Progenitor cell of endocrine pancreas (in vitro differentiated cells): ENCODE measurements at regions not wholly inside any gene's neighbourhood (a gene's known extent, or its start where the extent isn't known, plus 50 kb on each side); places are given as distances from the start of the nearest gene placed in this dataset.

Experiments used
- DNase-seq: peaks from one replicate; pipeline ENCODE4 v3.0.0; 2021; ENCODE audit warnings: low spot score; ENCODE audit not compliant: unreplicated experiment
- H3K27ac Mint-ChIP-seq: 2 replicates; pipeline ENCODE4 v1.8.0; 2021; ENCODE audit warnings: mild to moderate bottlenecking, moderate library complexity, mixed read lengths
- H3K27me3 Mint-ChIP-seq: 2 replicates; pipeline ENCODE4 v1.8.0; 2021; ENCODE audit warnings: mixed read lengths
- H3K36me3 Mint-ChIP-seq: 2 replicates; pipeline ENCODE4 v1.8.0; 2022; ENCODE audit warnings: mixed read lengths; ENCODE audit not compliant: insufficient read depth
- H3K4me1 Mint-ChIP-seq: 2 replicates; pipeline ENCODE4 v1.8.0; 2021; ENCODE audit warnings: low read depth, mixed read lengths
- H3K4me3 Mint-ChIP-seq: 2 replicates; pipeline ENCODE4 v1.8.0; 2021; ENCODE audit warnings: low read depth, mild to moderate bottlenecking, moderate library complexity, mixed read lengths
- H3K9me3 Mint-ChIP-seq: 2 replicates; pipeline ENCODE4 v1.8.0; 2021; ENCODE audit warnings: low read depth, mixed read lengths
- CTCF ChIP-seq: fragments of 200-600 bp; sonication (generic); IDR thresholded peaks from one replicate; pipeline ENCODE4 v1.5.0; 2021; ENCODE audit warnings: antibody characterized with exemption, mild to moderate bottlenecking; ENCODE audit not compliant: unreplicated experiment

GRCh38 chr3:31456373-31456772 lies 76.4 kb upstream of the STT3B start:
- no peaks in the 10 kb centered on the region for H3K4me1 Mint-ChIP-seq

DNA sequence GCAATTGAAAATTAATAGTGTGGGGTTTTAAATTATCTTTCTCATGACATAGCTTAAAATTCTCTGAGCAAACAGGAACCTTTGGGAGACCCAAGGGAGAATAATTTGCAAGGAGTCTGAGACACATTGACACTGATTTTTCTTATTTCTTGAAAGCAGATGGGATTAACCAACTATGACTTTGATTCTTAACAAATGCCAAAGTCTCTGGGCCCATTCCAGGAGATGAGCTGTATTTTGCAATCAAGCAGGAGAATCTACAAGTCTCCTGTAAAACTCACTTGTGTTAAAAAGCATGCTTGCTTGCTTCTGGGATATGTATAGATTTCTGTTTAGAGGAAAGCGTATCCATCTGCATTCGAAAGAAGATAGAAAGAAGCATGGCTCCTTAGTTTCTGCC lies 71.3 kb upstream of the STT3B start:
- H3K9me3 Mint-ChIP-seq, result no peaks in the 10 kb centered on the region
- no peak for DNase-seq
- no peak overlapping the region for H3K4me3 Mint-ChIP-seq
- H3K27me3 Mint-ChIP-seq, result peaks cover 9% of the 10 kb centered on the region
- H3K27ac Mint-ChIP-seq, result no peak overlapping the region
- no peaks in the 10 kb centered on the region for H3K4me1 Mint-ChIP-seq
- TF ChIP-seq CTCF, result no peak
- H3K36me3 Mint-ChIP-seq, result no peaks in the 10 kb centered on the region

More at GRCh38 chr3:31456373-31456772, 76.4 kb upstream of the STT3B start:
- Mint-ChIP-seq H3K27ac (no peak overlapping the region), H3K4me3 (no peak overlapping the region), H3K9me3 (peaks cover 16% of the 10 kb centered on the region), H3K27me3 (peaks cover 3% of the 10 kb centered on the region), H3K36me3 (no peaks in the 10 kb centered on the region)
- no peak for TF ChIP-seq CTCF
- no peak for DNase-seq

DNA sequence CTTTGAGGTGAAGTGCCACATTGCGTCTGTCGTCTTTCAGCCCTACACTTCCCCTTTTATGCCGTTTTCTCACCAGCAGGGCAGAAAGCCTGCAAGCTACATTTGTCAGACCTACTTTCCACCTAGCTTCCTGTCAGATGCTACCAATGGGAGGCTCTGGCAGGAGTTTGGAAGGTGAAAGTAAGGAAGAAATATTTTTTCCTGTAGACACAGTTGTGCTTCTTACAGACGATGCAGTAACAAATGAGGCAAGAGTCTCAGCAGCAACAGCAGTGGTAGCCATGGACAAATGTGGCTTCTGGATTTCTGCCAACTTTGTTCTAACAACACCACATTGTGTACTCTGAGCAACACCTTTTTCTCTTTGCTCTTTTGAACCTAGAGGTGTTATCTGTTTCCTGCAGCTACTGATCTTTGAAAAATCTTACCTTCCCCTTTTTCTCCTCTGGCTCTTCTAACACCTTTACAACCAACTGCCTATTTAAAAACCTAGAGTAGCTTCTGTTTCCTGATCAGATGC lies 70.6 kb upstream of the STT3B start:
- Mint-ChIP-seq H3K36me3 (no peaks in the 10 kb centered on the region), H3K4me1 (no peaks in the 10 kb centered on the region), H3K4me3 (no peak overlapping the region), H3K9me3 (no peaks in the 10 kb centered on the region), H3K27me3 (peaks cover 9% of the 10 kb centered on the region), H3K27ac (no peak overlapping the region)
- no peak for TF ChIP-seq CTCF
- DNase-seq, result no peak

- Mint-ChIP-seq H3K9me3 (no peaks in the 10 kb centered on the region), H3K36me3 (no peaks in the 10 kb centered on the region), H3K4me3 (no peak overlapping the region), H3K27me3 (peaks cover 9% of the 10 kb centered on the region), H3K4me1 (no peaks in the 10 kb centered on the region), H3K27ac (no peak overlapping the region)
- TF ChIP-seq CTCF, result no peak
- no peak for DNase-seq
Measured at GRCh38 chr3:31465999-31466398, 66.7 kb upstream of the STT3B start.

DNA sequence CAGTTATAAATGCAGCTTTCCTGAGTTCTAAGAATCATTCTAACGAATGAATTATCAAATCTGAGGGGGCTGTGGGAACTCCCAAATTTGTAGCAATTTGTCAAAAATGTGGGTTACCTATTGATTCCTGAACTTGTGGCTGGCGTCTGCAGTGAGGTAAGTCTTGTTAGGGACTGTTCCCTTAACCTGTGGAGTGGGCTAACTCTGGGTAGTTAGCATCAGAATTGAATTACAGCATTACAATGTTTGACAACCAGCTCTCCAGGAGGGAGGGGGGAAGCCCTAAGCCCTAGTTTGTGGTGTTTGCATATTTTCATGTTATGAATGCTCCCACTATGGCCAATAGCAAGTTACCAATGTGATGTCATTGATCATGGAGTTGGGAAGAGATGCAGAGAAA lies 65.9 kb upstream of the STT3B start:
- no peak for DNase-seq
- Mint-ChIP-seq H3K36me3 (no peaks in the 10 kb centered on the region), H3K27ac (no peak overlapping the region), H3K27me3 (peaks cover 8% of the 10 kb centered on the region), H3K9me3 (no peaks in the 10 kb centered on the region), H3K4me1 (no peaks in the 10 kb centered on the region), H3K4me3 (no peak overlapping the region)
- no peak for TF ChIP-seq CTCF
